Caco-2 (cell line): ENCODE measurements at regions not wholly inside any gene's neighbourhood (a gene's known extent, or its start where the extent isn't known, plus 50 kb on each side); places are given as distances from the start of the nearest gene placed in this dataset.

ENCODE experiments used
- BruUV-seq: library from RNA; stranded (reverse); fragments of 400-500 nt; replicated peaks from 2 replicates; lab custom pipeline; 2021; lab: Mats Ljungman, UMichigan
- CTCF ChIA-PET: fragments of 300-600 bp; sonication (Branson Sonifier 250); formaldehyde crosslinking; loops from one replicate; lab custom pipeline; 2022; ENCODE audit warnings: antibody characterized with exemption; lab: Charles Lee
- POLR2A ChIA-PET: fragments of 300-600 bp; sonication (Branson Sonifier 250); formaldehyde crosslinking; loops from one replicate; lab custom pipeline; 2022; ENCODE audit warnings: antibody characterized with exemption; lab: Charles Lee
- DNase-seq, 2 experiments: peaks; one replicate each; pipeline versions ENCODE4 v3.0.0 to v3.0.0-alpha.2; 2020 to 2022
- H3K27me3 ChIP-seq: replicated peaks from 2 replicates; pipeline ENCODE4 v1.6.0; 2011; ENCODE audit warnings: low read length; ENCODE audit not compliant: control insufficient read depth, insufficient read depth
- H3K36me3 ChIP-seq: 2 replicates; pipeline ENCODE4 v1.5.1; 2011; ENCODE audit warnings: low read length; ENCODE audit not compliant: control insufficient read depth, insufficient read depth
- H3K4me1 ChIP-seq: fragments of 250-450 bp; sonication (Bioruptor Pico); 2 replicates; pipeline ENCODE4 v1.5.1; 2020; ENCODE audit warnings: mild to moderate bottlenecking
- H3K4me3 ChIP-seq: 2 replicates; pipeline ENCODE4 v1.5.1; 2011; ENCODE audit warnings: low read depth, mild to moderate bottlenecking, control low read depth, low read length
- H3K9me3 ChIP-seq: fragments of 250-450 bp; sonication (Bioruptor Pico); 2 replicates; pipeline ENCODE4 v1.5.1; 2020; ENCODE audit warnings: mild to moderate bottlenecking, moderate library complexity
- H3K27ac Mint-ChIP-seq: one replicate; pipeline ENCODE4 v1.8.0; 2022; ENCODE audit warnings: mixed read lengths; ENCODE audit not compliant: unreplicated experiment
- H3K27me3 Mint-ChIP-seq: one replicate; pipeline ENCODE4 v1.8.0; 2022; ENCODE audit warnings: mixed read lengths; ENCODE audit not compliant: insufficient read depth, unreplicated experiment
- H3K36me3 Mint-ChIP-seq: one replicate; pipeline ENCODE4 v1.8.0; 2022; ENCODE audit warnings: mild to moderate bottlenecking, mixed read lengths; ENCODE audit not compliant: insufficient read depth, unreplicated experiment
- H3K4me1 Mint-ChIP-seq: one replicate; pipeline ENCODE4 v1.8.0; 2022; ENCODE audit warnings: low read depth, mixed read lengths; ENCODE audit not compliant: unreplicated experiment
- H3K4me3 Mint-ChIP-seq: one replicate; pipeline ENCODE4 v1.8.0; 2022; ENCODE audit warnings: mild to moderate bottlenecking, moderate library complexity, mixed read lengths; ENCODE audit not compliant: unreplicated experiment
- H3K9me3 Mint-ChIP-seq: one replicate; pipeline ENCODE4 v1.8.0; 2022; ENCODE audit warnings: mixed read lengths; ENCODE audit not compliant: unreplicated experiment
- intact Hi-C: fragments of 100-400 bp; cut with micrococcal nuclease; formaldehyde crosslinking; loops from one replicate; pipeline ENCODE4 v1.10.0; 2022; ENCODE audit not compliant: unreplicated experiment
- TF ChIP-seq, protein P1 (sequence below), 2 experiments: fragments of 200-600 bp in 1 of 2; IDR thresholded peaks; 1 replicate in 1 of 2; 2 replicates in 1 of 2; pipeline versions ENCODE4 v1.5.1 to v1.8.0; 2011 to 2022; ENCODE audit warnings: antibody characterized with exemption in 1 of 2, control low read depth in 1 of 2, inconsistent platforms in 1 of 2, low read depth in 1 of 2, low read length in 1 of 2, mild to moderate bottlenecking in 1 of 2, moderate library complexity in 1 of 2; ENCODE audit not compliant: insufficient read depth in 1 of 2, severe bottlenecking in 1 of 2, unreplicated experiment in 1 of 2

DNA sequence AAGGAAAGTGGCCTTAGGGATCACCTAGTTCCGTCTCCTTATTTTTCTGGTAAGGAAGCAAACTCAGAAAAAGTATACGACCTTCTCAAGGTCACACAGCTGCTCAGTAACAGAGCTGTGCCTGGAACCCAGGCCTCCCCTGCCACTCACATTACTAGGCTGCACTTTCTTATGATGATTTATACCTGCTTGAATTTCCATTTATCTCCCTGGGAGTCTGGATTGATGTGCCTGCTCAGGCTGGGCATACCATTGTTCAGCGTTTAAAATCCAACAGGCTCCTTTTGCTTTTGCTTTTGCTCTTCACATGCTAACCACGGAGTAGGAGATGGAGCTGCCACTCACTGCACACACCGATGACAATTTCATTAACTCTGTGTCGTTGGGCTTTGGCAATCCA is 241.0 kb downstream of the OLFM4 start:
- Histone ChIP-seq H3K4me1 (no peaks in the 10 kb centered on the region), H3K36me3 (no peaks in the 10 kb centered on the region), H3K9me3 (no peaks in the 10 kb centered on the region), H3K27me3 (no peaks in the 10 kb centered on the region), H3K4me3 (no peak overlapping the region)
- POLR2A ChIA-PET = no interaction called here
- peaks cover 11% of the 10 kb centered on the region for H3K27me3 Mint-ChIP-seq
- intact Hi-C loops = no loop called here
- H3K36me3 Mint-ChIP-seq = no peaks in the 10 kb centered on the region
- TF ChIP-seq, protein P1, sequence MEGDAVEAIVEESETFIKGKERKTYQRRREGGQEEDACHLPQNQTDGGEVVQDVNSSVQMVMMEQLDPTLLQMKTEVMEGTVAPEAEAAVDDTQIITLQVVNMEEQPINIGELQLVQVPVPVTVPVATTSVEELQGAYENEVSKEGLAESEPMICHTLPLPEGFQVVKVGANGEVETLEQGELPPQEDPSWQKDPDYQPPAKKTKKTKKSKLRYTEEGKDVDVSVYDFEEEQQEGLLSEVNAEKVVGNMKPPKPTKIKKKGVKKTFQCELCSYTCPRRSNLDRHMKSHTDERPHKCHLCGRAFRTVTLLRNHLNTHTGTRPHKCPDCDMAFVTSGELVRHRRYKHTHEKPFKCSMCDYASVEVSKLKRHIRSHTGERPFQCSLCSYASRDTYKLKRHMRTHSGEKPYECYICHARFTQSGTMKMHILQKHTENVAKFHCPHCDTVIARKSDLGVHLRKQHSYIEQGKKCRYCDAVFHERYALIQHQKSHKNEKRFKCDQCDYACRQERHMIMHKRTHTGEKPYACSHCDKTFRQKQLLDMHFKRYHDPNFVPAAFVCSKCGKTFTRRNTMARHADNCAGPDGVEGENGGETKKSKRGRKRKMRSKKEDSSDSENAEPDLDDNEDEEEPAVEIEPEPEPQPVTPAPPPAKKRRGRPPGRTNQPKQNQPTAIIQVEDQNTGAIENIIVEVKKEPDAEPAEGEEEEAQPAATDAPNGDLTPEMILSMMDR (IDR thresholded peaks at IDR 0.05; ENCODE audit: insufficient read depth in 1 of 2, low read depth in 1 of 2, low read length in 1 of 2, severe bottlenecking in 1 of 2, unreplicated experiment in 1 of 2) = no peak
- no peak overlapping the region for H3K27ac Mint-ChIP-seq
- H3K4me3 Mint-ChIP-seq = no peak overlapping the region
- CTCF ChIA-PET = no interaction called here
- H3K9me3 Mint-ChIP-seq = no peaks in the 10 kb centered on the region
- no peaks in the 10 kb centered on the region for H3K4me1 Mint-ChIP-seq
- BruUV-seq = no TSS peak
- no peak for DNase-seq

DNA sequence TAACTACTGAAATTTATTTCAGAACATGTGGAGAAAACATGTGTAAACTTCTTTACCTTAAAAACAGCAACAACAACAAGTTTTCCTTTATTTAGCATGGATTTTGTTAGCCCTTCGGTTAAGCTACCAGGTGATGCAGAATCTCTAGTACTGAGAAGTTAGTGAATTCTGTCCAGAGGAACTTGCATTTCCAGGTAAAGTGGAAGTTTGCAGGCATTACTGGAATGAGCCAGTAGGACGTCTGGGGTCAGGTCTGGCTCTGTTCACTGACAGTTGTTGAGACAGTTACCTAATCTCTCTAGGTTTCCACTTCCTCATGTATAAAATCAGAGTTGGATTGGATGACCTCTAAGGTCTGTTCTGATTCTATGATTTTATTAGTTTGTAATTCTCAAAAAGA is 244.3 kb downstream of the OLFM4 start:
- intact Hi-C loops = no loop called here
- ChIA-PET POLR2A (no interaction called here), CTCF (no interaction called here)
- TF ChIP-seq, protein P1 (IDR thresholded peaks at IDR 0.05; ENCODE audit: insufficient read depth in 1 of 2, low read depth in 1 of 2, low read length in 1 of 2, severe bottlenecking in 1 of 2, unreplicated experiment in 1 of 2) = no peak
- H3K4me1 Mint-ChIP-seq = no peaks in the 10 kb centered on the region
- H3K9me3 Mint-ChIP-seq = no peaks in the 10 kb centered on the region
- no peaks in the 10 kb centered on the region for H3K36me3 Mint-ChIP-seq
- H3K27me3 Mint-ChIP-seq = peaks cover 11% of the 10 kb centered on the region
- H3K4me3 Mint-ChIP-seq = no peak overlapping the region
- no peak for DNase-seq
- Histone ChIP-seq H3K36me3 (no peaks in the 10 kb centered on the region), H3K27me3 (no peaks in the 10 kb centered on the region), H3K4me3 (no peak overlapping the region), H3K9me3 (no peaks in the 10 kb centered on the region), H3K4me1 (no peaks in the 10 kb centered on the region)
- no TSS peak for BruUV-seq
- no peak overlapping the region for H3K27ac Mint-ChIP-seq

DNA sequence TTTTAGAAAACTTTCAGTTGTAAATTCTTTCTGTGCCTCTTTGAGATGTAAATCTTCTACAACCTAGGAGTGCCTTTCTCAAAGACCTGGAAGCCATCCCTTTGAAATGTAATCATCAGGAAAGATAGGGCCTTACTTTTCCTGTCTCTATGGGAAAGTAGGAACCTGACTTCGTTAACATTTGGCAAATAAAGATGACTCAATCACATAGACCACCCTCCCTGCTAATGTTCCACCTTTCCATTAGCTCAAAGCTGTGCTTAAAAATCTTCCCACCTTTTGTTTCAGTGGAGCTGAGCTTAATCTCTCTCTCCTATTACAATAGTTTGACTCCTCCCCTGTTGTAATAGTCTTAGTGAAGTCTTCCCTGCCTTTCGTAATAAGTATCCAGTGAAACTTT is 247.7 kb downstream of the OLFM4 start:
- Mint-ChIP-seq H3K4me1 (no peaks in the 10 kb centered on the region), H3K9me3 (no peaks in the 10 kb centered on the region), H3K4me3 (no peak overlapping the region), H3K27ac (no peak overlapping the region), H3K36me3 (no peaks in the 10 kb centered on the region), H3K27me3 (peaks cover 19% of the 10 kb centered on the region)
- DNase-seq = no peak
- no TSS peak for BruUV-seq
- Histone ChIP-seq H3K9me3 (no peaks in the 10 kb centered on the region), H3K4me1 (no peaks in the 10 kb centered on the region), H3K27me3 (no peaks in the 10 kb centered on the region), H3K4me3 (no peak overlapping the region), H3K36me3 (no peaks in the 10 kb centered on the region)
- ChIA-PET POLR2A (no interaction called here), CTCF (no interaction called here)
- TF ChIP-seq, protein P1 (IDR thresholded peaks at IDR 0.05; ENCODE audit: insufficient read depth in 1 of 2, low read depth in 1 of 2, low read length in 1 of 2, severe bottlenecking in 1 of 2, unreplicated experiment in 1 of 2) = no peak
- intact Hi-C loops = no loop called here
